ENCODE measurements at regions not wholly inside any gene's neighbourhood (a gene's known extent, or its start where the extent isn't known, plus 50 kb on each side); places are given as distances from the start of the nearest gene placed in this dataset.

- Histone ChIP-seq H4K8ac (ENCODE audit: low read depth in 2 of 2, low read length in 2 of 2) (no peak overlapping the region), H3K23ac (ENCODE audit: low read depth, low read length) (no peak overlapping the region), H3K79me1 (ENCODE audit: low read depth in 1 of 2, low read length in 2 of 2) (no peaks in the 10 kb centered on the region), H3K4me1 (ENCODE audit: control insufficient read depth, insufficient read depth, low read length) (no peaks in the 10 kb centered on the region), H2BK5ac (ENCODE audit: low read depth, low read length, poor library complexity, severe bottlenecking) (no peak overlapping the region), H2BK15ac (ENCODE audit: low read depth, low read length) (no peak overlapping the region), H4K5ac (ENCODE audit: low read depth, low read length) (no peak overlapping the region), H3K27me3 (ENCODE audit: control insufficient read depth, insufficient read depth, low read length) (no peaks in the 10 kb centered on the region), H2AFZ (replicated peaks; ENCODE audit: low read length, poor library complexity) (no peak overlapping the region), H3K4me3 (ENCODE audit: insufficient read depth, low read depth, low read length) (no peak overlapping the region), H2AK5ac (ENCODE audit: low read depth, low read length) (no peak overlapping the region), H3K18ac (ENCODE audit: low read depth, low read length) (no peak overlapping the region), H3K4ac (ENCODE audit: low read depth, low read length) (no peak overlapping the region), H3K9me3 (ENCODE audit: control insufficient read depth, insufficient read depth, low read length) (0 out of 2 replicates have a peak, but pooled peaks cover 2% of the 10 kb centered on the region), H4K91ac (ENCODE audit: insufficient read depth, low read depth, low read length) (no peak overlapping the region), H2AK9ac (replicated peaks; ENCODE audit: low read depth, low read length, poor library complexity) (no peak overlapping the region), H3K27ac (ENCODE audit: insufficient read depth, low read length) (no peak overlapping the region), H3K9ac (ENCODE audit: low read depth, low read length) (no peak overlapping the region), H3K9me1 (ENCODE audit: insufficient read depth, low read length) (no peaks in the 10 kb centered on the region), H4K20me1 (ENCODE audit: insufficient read depth, low read length) (no peaks in the 10 kb centered on the region), H3K14ac (replicated peaks; ENCODE audit: low read depth, low read length) (no peak overlapping the region), H2BK20ac (ENCODE audit: low read depth, low read length) (no peak overlapping the region), H2BK120ac (ENCODE audit: low read depth, low read length) (no peak overlapping the region), H3K36me3 (ENCODE audit: control insufficient read depth, insufficient read depth, low read length) (no peaks in the 10 kb centered on the region), H3K56ac (ENCODE audit: extremely low read depth, insufficient read depth, low read length) (no peak overlapping the region), H3K4me2 (ENCODE audit: low read depth, low read length) (no peak overlapping the region)
- intact Hi-C loops (cut with micrococcal nuclease): no loop called here
- DNase-seq (no peak), ATAC-seq (ENCODE audit: low read depth) (no peak)
- WGBS, 2 experiments (ENCODE audit: extremely low coverage in 2 of 2, insufficient read length in 1 of 2): 70% methylated on average over 2 of the region's 10 CpGs; no CpG with 5 or more reads in 1 of the 2 experiments
- in situ Hi-C loops (cut with MboI; ENCODE audit: low sequenced_read_pairs): loop anchor here (25.0 kb wide), 1 partner anchor 221 kb away; no protein-coding TSS in a partner anchor
- dilution Hi-C loops (cut with HindIII; ENCODE audit: low sequenced_read_pairs, unreplicated experiment): no loop called here
- TF ChIP-seq USF2 (IDR thresholded peaks at IDR 0.05; ENCODE audit: low read depth, low read length): no peak
- no peak for TF ChIP-seq CHD1 (IDR thresholded peaks at IDR 0.05; ENCODE audit: low read depth, low read length)
- no peak for TF ChIP-seq MAFK (IDR thresholded peaks at IDR 0.05; ENCODE audit: low read depth, low read length)
- no peak for TF ChIP-seq FOS (IDR thresholded peaks at IDR 0.05; ENCODE audit: low read depth, low read length)
- no peak for TF ChIP-seq NFE2L2 (IDR thresholded peaks at IDR 0.05; ENCODE audit: low read depth, low read length)
- TF ChIP-seq ELK1 (IDR thresholded peaks at IDR 0.05; ENCODE audit: borderline replicate concordance, low read depth, low read length): no peak
- TF ChIP-seq RCOR1 (IDR thresholded peaks at IDR 0.05; ENCODE audit: insufficient replicate concordance, low read length): no peak
- TF ChIP-seq MAZ (IDR thresholded peaks at IDR 0.05; ENCODE audit: borderline replicate concordance, low read depth, low read length): no peak
- TF ChIP-seq POLR2A (IDR thresholded peaks at IDR 0.05; ENCODE audit: low read depth, low read length): no peak
- no peak for TF ChIP-seq CTCF (conservative IDR thresholded peaks at IDR 0.05; ENCODE audit: low read depth, low read length)
- no peak for TF ChIP-seq RAD21 (IDR thresholded peaks at IDR 0.05; ENCODE audit: low read length)
- TF ChIP-seq BHLHE40 (IDR thresholded peaks at IDR 0.05; ENCODE audit: low read depth, low read length): no peak
- no peak for TF ChIP-seq CEBPB (IDR thresholded peaks at IDR 0.05; ENCODE audit: low read depth, low read length)
- TF ChIP-seq SMC3 (IDR thresholded peaks at IDR 0.05; ENCODE audit: low read depth, low read length): no peak
- no peak for TF ChIP-seq RFX5 (IDR thresholded peaks at IDR 0.05; ENCODE audit: low read depth, low read length)
- no peak for TF ChIP-seq MXI1 (IDR thresholded peaks at IDR 0.05; ENCODE audit: borderline replicate concordance, low read depth, low read length)
- ChIA-PET CTCF (no interaction called here), POLR2A (ENCODE audit: unreplicated experiment) (no interaction called here)
- BruUV-seq (replicated peaks): no TSS peak
These were observed 70.9 kb upstream of the GREM2 start for GRCh38 chr1:240682859-240683242.
